ENCODE measurements at regions not wholly inside any gene's neighbourhood (a gene's known extent, or its start where the extent isn't known, plus 50 kb on each side); places are given as distances from the start of the nearest gene placed in this dataset.

DNA sequence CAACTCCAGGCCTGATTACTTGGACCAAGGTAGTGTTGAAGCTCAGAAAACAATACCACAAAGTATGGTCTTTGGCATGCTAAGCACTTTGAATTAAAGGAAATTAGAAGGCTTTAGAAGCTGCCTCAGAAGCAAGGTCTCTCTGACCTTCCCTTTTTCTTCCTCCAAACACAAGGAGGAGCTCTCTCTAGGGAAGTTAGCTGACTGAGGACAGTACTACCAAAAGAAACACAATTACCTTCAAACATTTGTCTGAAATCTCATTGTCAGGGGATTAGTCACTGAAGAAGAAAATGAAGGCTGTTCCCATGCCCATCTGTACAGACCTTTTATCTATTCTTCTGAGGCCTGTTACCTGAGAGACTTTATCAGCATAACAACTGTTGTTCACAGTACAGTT, 279.3 kb downstream of the CDH20 start:
- DNase-seq = no peak

DNA sequence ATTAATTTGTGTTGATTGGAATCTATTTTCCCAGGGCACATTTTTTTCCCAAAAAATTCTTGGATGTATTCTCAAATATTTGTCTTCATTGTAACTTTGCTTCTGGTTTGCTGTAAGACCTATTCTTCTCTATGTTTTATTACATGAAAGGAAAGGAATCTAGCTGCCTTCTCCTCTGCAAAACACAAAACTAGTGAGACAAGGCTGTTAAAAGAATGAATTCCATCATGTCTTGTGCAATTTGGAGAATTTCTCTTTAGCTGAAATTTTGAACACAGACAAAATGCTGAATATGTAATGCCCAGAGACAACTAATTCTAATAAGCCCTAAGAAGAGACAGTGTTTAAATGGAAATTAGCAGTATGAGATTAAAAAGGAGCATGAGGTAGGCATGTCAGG, 275.9 kb downstream of the CDH20 start:
- no peak for DNase-seq

GRCh38 chr18:61608316-61608715, 275.1 kb downstream of the CDH20 start:
- no peak for DNase-seq

GRCh38 chr18:61607867-61608266, 274.6 kb downstream of the CDH20 start:
- DNase-seq = no peak

DNA sequence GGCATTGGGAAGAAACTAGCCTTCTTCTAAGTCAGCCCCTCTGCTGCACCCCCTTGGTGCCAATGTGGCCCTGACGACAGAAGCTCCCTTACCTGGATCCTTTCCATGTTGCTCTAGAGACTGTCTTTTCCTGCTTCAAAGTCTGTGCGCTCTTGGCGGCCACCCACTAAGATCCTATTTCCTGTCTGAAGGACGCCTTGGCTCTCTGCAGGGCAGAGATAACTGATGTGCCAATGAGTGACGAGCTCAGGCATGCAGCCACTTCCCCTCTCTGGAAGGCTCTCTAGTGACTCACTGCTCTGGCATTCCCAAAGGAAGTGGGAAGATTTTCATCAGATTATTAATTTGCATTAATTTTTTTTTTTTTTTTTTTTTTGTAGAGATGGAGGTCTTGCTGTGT, 273.5 kb downstream of the CDH20 start:
- DNase-seq = peak; percentile 43

DNA sequence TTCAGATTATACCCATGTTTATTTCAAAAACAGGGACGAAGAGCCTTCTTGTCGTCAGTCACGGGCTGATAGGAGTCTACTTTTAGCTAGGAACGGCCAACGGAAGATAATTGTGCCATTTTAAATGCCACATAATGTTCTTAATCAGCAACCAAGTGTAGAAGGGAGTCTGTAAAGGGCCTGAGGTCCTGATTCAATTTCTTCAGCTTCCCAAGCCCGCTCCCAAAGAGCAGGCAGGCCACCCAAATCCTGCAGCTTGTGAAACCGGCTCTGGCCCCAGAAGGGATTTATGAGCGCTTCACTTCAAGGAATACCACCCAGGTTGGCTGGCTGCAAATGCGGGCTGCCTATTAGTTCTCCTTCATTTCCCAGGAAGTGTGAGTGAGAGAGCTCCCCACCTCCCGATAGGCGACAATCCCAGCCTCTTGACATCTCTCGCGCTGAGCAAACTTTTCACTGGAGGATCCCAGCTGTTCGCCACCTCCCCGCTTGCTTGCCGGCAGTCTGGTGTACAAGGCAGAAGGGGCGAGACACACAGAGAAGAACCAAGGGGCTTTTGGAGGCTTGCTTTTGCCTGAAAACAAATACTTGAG, 272.9 kb downstream of the CDH20 start:
- DNase-seq = no peak

- no peak for DNase-seq
These were observed 272.3 kb downstream of the CDH20 start for GRCh38 chr18:61605376-61606067.

Measured in T1000 (cell line).